ENCODE measurements at regions not wholly inside any gene's neighbourhood (a gene's known extent, or its start where the extent isn't known, plus 50 kb on each side); places are given as distances from the start of the nearest gene placed in this dataset.

DNA sequence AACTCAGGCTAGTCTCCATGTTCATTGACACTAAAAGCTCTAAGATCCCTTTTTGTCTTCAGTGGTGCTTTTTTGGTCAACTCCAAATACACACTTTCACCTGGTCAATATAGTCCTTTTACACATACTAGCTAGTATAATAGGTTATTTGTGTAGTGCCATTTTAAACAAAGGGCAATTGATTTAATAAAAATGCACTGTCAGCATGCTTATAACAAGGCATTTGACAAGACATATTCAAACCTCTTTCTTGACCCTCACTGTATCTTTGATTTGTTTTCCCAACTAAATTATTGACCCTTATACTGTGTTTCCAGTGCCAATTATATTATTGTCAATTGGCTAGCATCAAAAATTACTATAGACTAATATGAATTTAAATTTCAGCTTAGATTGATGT lies 1117.6 kb upstream of the DDX18 start:
- TF ChIP-seq POLR2A (IDR thresholded peaks at IDR 0.05; ENCODE audit: low read depth, low read length) (no peak), EZH2 (IDR thresholded peaks at IDR 0.05; ENCODE audit: borderline replicate concordance, low read depth, low read length, severe bottlenecking) (no peak), POLR2AphosphoS5 (IDR thresholded peaks at IDR 0.05; ENCODE audit: insufficient read depth, low read depth, low read length) (no peak), MAX (IDR thresholded peaks at IDR 0.05; ENCODE audit: insufficient read depth, insufficient read length) (no peak), JUN (IDR thresholded peaks at IDR 0.05; ENCODE audit: borderline replicate concordance, insufficient read depth, insufficient read length, low read depth) (no peak), GATA2 (IDR thresholded peaks at IDR 0.05; ENCODE audit: insufficient read depth, insufficient read length, low read depth, low read length) (no peak)
- TF ChIP-seq, protein P1, sequence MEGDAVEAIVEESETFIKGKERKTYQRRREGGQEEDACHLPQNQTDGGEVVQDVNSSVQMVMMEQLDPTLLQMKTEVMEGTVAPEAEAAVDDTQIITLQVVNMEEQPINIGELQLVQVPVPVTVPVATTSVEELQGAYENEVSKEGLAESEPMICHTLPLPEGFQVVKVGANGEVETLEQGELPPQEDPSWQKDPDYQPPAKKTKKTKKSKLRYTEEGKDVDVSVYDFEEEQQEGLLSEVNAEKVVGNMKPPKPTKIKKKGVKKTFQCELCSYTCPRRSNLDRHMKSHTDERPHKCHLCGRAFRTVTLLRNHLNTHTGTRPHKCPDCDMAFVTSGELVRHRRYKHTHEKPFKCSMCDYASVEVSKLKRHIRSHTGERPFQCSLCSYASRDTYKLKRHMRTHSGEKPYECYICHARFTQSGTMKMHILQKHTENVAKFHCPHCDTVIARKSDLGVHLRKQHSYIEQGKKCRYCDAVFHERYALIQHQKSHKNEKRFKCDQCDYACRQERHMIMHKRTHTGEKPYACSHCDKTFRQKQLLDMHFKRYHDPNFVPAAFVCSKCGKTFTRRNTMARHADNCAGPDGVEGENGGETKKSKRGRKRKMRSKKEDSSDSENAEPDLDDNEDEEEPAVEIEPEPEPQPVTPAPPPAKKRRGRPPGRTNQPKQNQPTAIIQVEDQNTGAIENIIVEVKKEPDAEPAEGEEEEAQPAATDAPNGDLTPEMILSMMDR (IDR thresholded peaks at IDR 0.05; ENCODE audit: extremely low read depth in 1 of 2, insufficient read depth in 1 of 2, low read depth in 1 of 2, low read length in 2 of 2), result no peak
